HG02588 (cell line): ENCODE measurements at regions not wholly inside any gene's neighbourhood (a gene's known extent, or its start where the extent isn't known, plus 50 kb on each side); places are given as distances from the start of the nearest gene placed in this dataset.
"Not testable (repeated sequence)": the region's sequence is repeated elsewhere in the genome, so short reads cannot be mapped to it uniquely, and the experiment has no call there.

Experiments used
- ATAC-seq: cut with Tn5 transposase; IDR thresholded peaks from one replicate; pipeline ENCODE4 v1.9.1; 2021; ENCODE audit warnings: mild to moderate bottlenecking, moderate library complexity; ENCODE audit not compliant: unreplicated experiment

- no peak for ATAC-seq
These were observed 57.1 kb upstream of the KCTD7 start for GRCh38 chr7:66571568-66571967.

DNA sequence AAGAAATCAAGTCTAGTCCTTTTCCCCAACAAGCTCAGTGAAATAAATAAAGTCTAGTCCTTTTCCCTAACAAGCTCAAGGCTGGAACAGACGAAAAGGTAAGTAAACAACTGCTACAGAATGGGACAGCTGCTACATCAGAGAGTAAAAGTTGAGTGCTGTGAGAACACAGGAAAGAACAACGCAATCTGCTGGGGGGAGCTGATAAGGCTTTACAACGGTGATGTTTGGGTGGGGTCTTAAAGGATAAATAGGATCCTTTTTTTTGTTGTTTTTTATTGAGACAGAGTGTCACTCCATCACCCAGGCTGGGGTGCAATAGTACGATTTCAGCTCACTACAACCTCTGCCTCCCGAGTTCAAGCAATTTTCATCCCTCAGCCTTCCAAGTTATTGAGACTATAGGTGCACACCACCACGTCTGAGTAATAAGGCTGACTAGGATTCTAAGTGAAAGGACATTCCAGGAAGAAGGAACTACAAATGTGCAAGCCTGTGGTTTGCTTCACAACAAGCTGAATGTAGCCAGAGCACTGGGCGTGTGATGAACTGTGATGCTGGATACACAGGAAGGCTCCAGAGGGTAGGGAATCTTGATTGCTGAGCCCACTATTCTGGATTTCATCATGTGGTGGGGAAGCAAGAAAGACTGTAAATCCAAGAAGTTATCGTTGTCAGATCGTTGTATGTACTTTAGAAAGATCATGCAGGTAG lies 54.7 kb upstream of the KCTD7 start:
- ATAC-seq: not testable (repeated sequence)

DNA sequence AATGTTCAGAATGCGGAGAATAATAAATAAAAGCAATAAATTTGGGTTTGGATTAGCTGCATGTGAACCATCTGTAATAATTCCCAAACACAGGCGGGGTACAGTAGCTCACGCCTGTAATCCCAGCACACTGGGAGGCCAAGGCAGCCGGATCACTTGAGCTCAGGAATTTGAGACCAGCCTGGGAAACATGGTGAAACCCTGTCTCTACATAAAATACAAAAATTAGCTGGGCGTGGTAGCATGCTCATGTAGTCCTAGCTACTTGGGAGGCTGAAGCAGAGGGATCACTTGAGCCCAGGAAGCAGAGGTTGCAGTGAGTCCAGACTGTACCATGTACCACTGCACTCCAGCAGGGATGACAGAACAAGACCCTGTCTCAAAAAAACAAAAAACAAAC lies 53.9 kb upstream of the KCTD7 start:
- not testable (repeated sequence) for ATAC-seq

DNA sequence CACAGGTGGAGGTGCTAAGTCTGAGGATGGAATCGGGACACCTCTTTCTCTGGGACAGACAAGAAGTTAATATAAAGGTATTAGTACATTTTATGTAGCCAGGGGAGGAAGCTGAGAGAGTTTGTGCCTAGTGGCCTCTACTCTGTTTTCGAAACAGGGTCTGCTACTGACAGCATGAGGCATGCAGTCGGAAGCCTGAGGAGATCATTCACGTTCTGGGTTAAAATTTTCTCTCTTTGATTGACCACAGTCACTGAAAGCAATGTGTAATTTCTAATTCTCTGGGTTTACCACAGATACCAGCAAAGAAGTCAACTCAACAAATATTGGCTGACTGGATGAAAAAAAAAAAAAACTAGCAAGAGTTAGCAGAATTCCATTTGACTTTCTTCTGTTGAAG lies 53.3 kb upstream of the KCTD7 start:
- no peak for ATAC-seq

- ATAC-seq: no peak
These were observed 52.0 kb upstream of the KCTD7 start for GRCh38 chr7:66576646-66577045.
